ENCODE measurements at regions not wholly inside any gene's neighbourhood (a gene's known extent, or its start where the extent isn't known, plus 50 kb on each side); places are given as distances from the start of the nearest gene placed in this dataset.

DNA sequence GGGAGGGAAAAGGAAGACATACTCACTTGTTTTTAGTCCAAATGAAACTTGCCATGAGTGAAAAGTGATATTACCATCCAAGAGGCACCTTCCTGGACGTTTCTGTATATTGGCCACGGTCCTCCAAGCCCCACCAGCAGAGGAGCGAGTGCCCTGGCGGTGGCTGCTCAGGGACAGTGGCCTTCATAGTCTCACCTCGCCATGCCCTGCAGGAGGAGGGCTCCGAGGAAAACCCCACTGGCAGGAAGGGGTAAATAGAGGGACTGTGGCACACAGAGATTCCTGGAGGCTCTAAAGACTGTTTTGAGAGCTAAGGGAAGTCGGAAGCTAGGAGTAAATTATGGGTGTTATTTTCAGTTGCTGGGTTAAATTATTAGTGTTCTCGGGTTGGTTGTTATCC, 98.4 kb upstream of the UBL3 start:
- Histone ChIP-seq H3K9me2 (ENCODE audit: insufficient read depth) (no peaks in the 10 kb centered on the region), H3K27me3 (ENCODE audit: insufficient read depth) (peaks cover 6% of the 10 kb centered on the region; the same call in 1 of the 2 replicates), H3K4me2 (no peak overlapping the region), H4K20me1 (replicated peaks; ENCODE audit: insufficient read depth) (no peaks in the 10 kb centered on the region), H3K79me2 (replicated peaks; ENCODE audit: insufficient read depth) (no peaks in the 10 kb centered on the region), H3F3A (replicated peaks; ENCODE audit: low read depth) (no peaks in the 10 kb centered on the region), H3K36me3 (ENCODE audit: insufficient read depth) (no peaks in the 10 kb centered on the region), H3K4me1 (ENCODE audit: insufficient read depth) (no peaks in the 10 kb centered on the region), H2AFZ (no peak overlapping the region; the same call in 1 of the 2 replicates), H3K27ac (ENCODE audit: low read depth) (no peak overlapping the region), H3K4me3 (no peak overlapping the region)
- Mint-ChIP-seq H3K36me3 (ENCODE audit: low read depth) (no peaks in the 10 kb centered on the region), H3K9me3 (no peaks in the 10 kb centered on the region), H3K27ac (no peak overlapping the region), H3K4me1 (peaks cover 6% of the 10 kb centered on the region), H3K27me3 (ENCODE audit: insufficient read depth, low read depth, poor library complexity) (peaks cover 18% of the 10 kb centered on the region), H3K4me3 (no peak overlapping the region)
- TF ChIP-seq, protein P1, sequence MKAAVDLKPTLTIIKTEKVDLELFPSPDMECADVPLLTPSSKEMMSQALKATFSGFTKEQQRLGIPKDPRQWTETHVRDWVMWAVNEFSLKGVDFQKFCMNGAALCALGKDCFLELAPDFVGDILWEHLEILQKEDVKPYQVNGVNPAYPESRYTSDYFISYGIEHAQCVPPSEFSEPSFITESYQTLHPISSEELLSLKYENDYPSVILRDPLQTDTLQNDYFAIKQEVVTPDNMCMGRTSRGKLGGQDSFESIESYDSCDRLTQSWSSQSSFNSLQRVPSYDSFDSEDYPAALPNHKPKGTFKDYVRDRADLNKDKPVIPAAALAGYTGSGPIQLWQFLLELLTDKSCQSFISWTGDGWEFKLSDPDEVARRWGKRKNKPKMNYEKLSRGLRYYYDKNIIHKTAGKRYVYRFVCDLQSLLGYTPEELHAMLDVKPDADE (IDR thresholded peaks at IDR 0.05): no peak
- no peak for TF ChIP-seq ZNF331 (CRISPR knock-in tag; IDR thresholded peaks at IDR 0.05; ENCODE audit: low read depth)
- TF ChIP-seq, protein P2, sequence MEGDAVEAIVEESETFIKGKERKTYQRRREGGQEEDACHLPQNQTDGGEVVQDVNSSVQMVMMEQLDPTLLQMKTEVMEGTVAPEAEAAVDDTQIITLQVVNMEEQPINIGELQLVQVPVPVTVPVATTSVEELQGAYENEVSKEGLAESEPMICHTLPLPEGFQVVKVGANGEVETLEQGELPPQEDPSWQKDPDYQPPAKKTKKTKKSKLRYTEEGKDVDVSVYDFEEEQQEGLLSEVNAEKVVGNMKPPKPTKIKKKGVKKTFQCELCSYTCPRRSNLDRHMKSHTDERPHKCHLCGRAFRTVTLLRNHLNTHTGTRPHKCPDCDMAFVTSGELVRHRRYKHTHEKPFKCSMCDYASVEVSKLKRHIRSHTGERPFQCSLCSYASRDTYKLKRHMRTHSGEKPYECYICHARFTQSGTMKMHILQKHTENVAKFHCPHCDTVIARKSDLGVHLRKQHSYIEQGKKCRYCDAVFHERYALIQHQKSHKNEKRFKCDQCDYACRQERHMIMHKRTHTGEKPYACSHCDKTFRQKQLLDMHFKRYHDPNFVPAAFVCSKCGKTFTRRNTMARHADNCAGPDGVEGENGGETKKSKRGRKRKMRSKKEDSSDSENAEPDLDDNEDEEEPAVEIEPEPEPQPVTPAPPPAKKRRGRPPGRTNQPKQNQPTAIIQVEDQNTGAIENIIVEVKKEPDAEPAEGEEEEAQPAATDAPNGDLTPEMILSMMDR (conservative IDR thresholded peaks at IDR 0.05; ENCODE audit: low read depth in 2 of 2): no peak
- no peak for TF ChIP-seq EZH2 (IDR thresholded peaks at IDR 0.05; ENCODE audit: low read depth, unreplicated experiment)
- TF ChIP-seq CREB1 (CRISPR knock-in tag; IDR thresholded peaks at IDR 0.05; ENCODE audit: low read depth): no peak
- no peak for TF ChIP-seq ZNF114 (CRISPR knock-in tag; IDR thresholded peaks at IDR 0.05)
- TF ChIP-seq EZH2phosphoT487 (IDR thresholded peaks at IDR 0.05; ENCODE audit: unreplicated experiment): no peak
- TF ChIP-seq POLR2AphosphoS5 (IDR thresholded peaks at IDR 0.05; ENCODE audit: low read depth): no peak
- DNase-seq (ENCODE audit: low spot score) (no peak), ATAC-seq (no peak)

DNA sequence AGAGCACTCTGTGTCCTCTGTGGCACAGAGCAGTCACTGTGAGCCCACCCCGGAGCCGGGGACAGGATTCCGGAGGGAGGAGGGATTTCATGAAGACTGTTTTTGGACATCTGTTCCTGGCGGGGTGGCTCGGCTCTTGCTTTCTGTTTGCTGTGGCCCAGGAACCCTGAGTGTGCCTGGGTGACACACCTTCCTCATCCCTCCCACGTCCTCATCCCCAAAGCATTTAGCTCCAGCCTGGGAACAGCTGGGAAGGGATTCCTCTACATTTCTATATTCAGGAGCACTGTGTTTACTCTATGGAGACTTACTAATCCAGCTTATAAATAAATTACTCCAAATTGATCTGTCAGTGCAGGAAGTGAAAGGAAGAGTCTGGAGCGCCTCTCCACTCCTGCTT, 97.8 kb upstream of the UBL3 start:
- ATAC-seq (no peak), DNase-seq (ENCODE audit: low spot score) (no peak)
- no peak overlapping the region for H3K27ac Mint-ChIP-seq
- 0 out of 2 replicates have a peak, but pooled peaks cover 1% of the 10 kb centered on the region for H3K4me1 ChIP-seq (ENCODE audit: insufficient read depth)
- no peak overlapping the region for H3K4me3 Mint-ChIP-seq
- H3K27me3 ChIP-seq (ENCODE audit: insufficient read depth): peaks cover 6% of the 10 kb centered on the region; the same call in 1 of the 2 replicates
- no peaks in the 10 kb centered on the region for H3K36me3 Mint-ChIP-seq (ENCODE audit: low read depth)
- H2AFZ ChIP-seq: peak overlapping the region; percentile 56
- H3F3A ChIP-seq (replicated peaks; ENCODE audit: low read depth): no peaks in the 10 kb centered on the region
- no peak overlapping the region for H3K4me2 ChIP-seq
- no peak overlapping the region for H3K27ac ChIP-seq (ENCODE audit: low read depth)
- peaks cover 24% of the 10 kb centered on the region for H3K27me3 Mint-ChIP-seq (ENCODE audit: insufficient read depth, low read depth, poor library complexity)
- H3K4me3 ChIP-seq: no peak overlapping the region
- no peak for TF ChIP-seq JUNB (IDR thresholded peaks at IDR 0.05; ENCODE audit: unreplicated experiment)
- TF ChIP-seq POLR2AphosphoS5 (IDR thresholded peaks at IDR 0.05; ENCODE audit: low read depth): no peak
- no peak for TF ChIP-seq STAT1 (IDR thresholded peaks at IDR 0.05; ENCODE audit: unreplicated experiment)
- TF ChIP-seq, protein P2 (conservative IDR thresholded peaks at IDR 0.05; ENCODE audit: low read depth in 2 of 2): no peak
- no peak for TF ChIP-seq EZH2phosphoT487 (IDR thresholded peaks at IDR 0.05; ENCODE audit: unreplicated experiment)
- TF ChIP-seq EZH2 (IDR thresholded peaks at IDR 0.05; ENCODE audit: low read depth, unreplicated experiment): no peak
- TF ChIP-seq CREB1 (CRISPR knock-in tag; IDR thresholded peaks at IDR 0.05; ENCODE audit: low read depth): no peak
- TF ChIP-seq, protein P3, sequence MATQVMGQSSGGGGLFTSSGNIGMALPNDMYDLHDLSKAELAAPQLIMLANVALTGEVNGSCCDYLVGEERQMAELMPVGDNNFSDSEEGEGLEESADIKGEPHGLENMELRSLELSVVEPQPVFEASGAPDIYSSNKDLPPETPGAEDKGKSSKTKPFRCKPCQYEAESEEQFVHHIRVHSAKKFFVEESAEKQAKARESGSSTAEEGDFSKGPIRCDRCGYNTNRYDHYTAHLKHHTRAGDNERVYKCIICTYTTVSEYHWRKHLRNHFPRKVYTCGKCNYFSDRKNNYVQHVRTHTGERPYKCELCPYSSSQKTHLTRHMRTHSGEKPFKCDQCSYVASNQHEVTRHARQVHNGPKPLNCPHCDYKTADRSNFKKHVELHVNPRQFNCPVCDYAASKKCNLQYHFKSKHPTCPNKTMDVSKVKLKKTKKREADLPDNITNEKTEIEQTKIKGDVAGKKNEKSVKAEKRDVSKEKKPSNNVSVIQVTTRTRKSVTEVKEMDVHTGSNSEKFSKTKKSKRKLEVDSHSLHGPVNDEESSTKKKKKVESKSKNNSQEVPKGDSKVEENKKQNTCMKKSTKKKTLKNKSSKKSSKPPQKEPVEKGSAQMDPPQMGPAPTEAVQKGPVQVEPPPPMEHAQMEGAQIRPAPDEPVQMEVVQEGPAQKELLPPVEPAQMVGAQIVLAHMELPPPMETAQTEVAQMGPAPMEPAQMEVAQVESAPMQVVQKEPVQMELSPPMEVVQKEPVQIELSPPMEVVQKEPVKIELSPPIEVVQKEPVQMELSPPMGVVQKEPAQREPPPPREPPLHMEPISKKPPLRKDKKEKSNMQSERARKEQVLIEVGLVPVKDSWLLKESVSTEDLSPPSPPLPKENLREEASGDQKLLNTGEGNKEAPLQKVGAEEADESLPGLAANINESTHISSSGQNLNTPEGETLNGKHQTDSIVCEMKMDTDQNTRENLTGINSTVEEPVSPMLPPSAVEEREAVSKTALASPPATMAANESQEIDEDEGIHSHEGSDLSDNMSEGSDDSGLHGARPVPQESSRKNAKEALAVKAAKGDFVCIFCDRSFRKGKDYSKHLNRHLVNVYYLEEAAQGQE (IDR thresholded peaks at IDR 0.05; ENCODE audit: unreplicated experiment): no peak
- TF ChIP-seq, protein P1 (IDR thresholded peaks at IDR 0.05): no peak
- no peak for TF ChIP-seq ZNF114 (CRISPR knock-in tag; IDR thresholded peaks at IDR 0.05)
- H4K20me1 ChIP-seq (replicated peaks; ENCODE audit: insufficient read depth): no peaks in the 10 kb centered on the region
- no peaks in the 10 kb centered on the region for H3K79me2 ChIP-seq (replicated peaks; ENCODE audit: insufficient read depth)
- no peaks in the 10 kb centered on the region for H3K9me2 ChIP-seq (ENCODE audit: insufficient read depth)
- H3K9me3 Mint-ChIP-seq: no peaks in the 10 kb centered on the region
- H3K4me1 Mint-ChIP-seq: peaks cover 12% of the 10 kb centered on the region
- no peaks in the 10 kb centered on the region for H3K36me3 ChIP-seq (ENCODE audit: insufficient read depth)

All from GM23338 (cell line).